ENCODE measurements at regions not wholly inside any gene's neighbourhood (a gene's known extent, or its start where the extent isn't known, plus 50 kb on each side); places are given as distances from the start of the nearest gene placed in this dataset.
"Not testable (repeated sequence)": the region's sequence is repeated elsewhere in the genome, so short reads cannot be mapped to it uniquely, and the experiment has no call there.

GRCh38 chr1:80531182-80531581 is 1269.6 kb upstream of the ADGRL2 start:
- no peak for TF ChIP-seq CTCF (IDR thresholded peaks at IDR 0.05)
- DNase-seq (ENCODE audit: low spot score) = no peak
- no peaks in the 10 kb centered on the region for H3K9me3 ChIP-seq

GRCh38 chr1:80529546-80529945 is 1271.2 kb upstream of the ADGRL2 start:
- DNase-seq (ENCODE audit: low spot score) = no peak
- no peak overlapping the region for H3K4me3 ChIP-seq
- no peak for TF ChIP-seq CTCF (IDR thresholded peaks at IDR 0.05)

More at GRCh38 chr1:80531182-80531581, 1269.6 kb upstream of the ADGRL2 start:
- no peaks in the 10 kb centered on the region for H3K4me1 ChIP-seq
- H3K36me3 ChIP-seq = no peaks in the 10 kb centered on the region
- H3K4me3 ChIP-seq = no peak overlapping the region
- peak overlapping the region in 1 of 2 donors; percentile 61 for H3K27ac ChIP-seq
- H3K27me3 ChIP-seq = no peaks in the 10 kb centered on the region

GRCh38 chr1:80523861-80524260 is 1276.9 kb upstream of the ADGRL2 start:
- TF ChIP-seq CTCF (IDR thresholded peaks at IDR 0.05) = no peak

More at GRCh38 chr1:80529546-80529945, 1271.2 kb upstream of the ADGRL2 start:
- H3K36me3 ChIP-seq = no peaks in the 10 kb centered on the region
- no peaks in the 10 kb centered on the region for H3K9me3 ChIP-seq
- no peaks in the 10 kb centered on the region for H3K4me1 ChIP-seq
- H3K27me3 ChIP-seq = no peaks in the 10 kb centered on the region
- H3K27ac ChIP-seq = peak overlapping the region in 1 of 2 donors; percentile 61

GRCh38 chr1:80523071-80523470 is 1277.7 kb upstream of the ADGRL2 start:
- DNase-seq (ENCODE audit: low spot score); H3K27me3 ChIP-seq; H3K36me3 ChIP-seq; H3K27ac ChIP-seq; H3K9me3 ChIP-seq; H3K4me1 ChIP-seq; H3K4me3 ChIP-seq: not testable (repeated sequence)

More at GRCh38 chr1:80523861-80524260, 1276.9 kb upstream of the ADGRL2 start:
- H3K4me3 ChIP-seq = no peak overlapping the region
- H3K36me3 ChIP-seq = no peaks in the 10 kb centered on the region
- no peak overlapping the region for H3K27ac ChIP-seq
- no peak for DNase-seq (ENCODE audit: low spot score)
- H3K9me3 ChIP-seq = no peaks in the 10 kb centered on the region
- H3K4me1 ChIP-seq = no peaks in the 10 kb centered on the region
- no peaks in the 10 kb centered on the region for H3K27me3 ChIP-seq

GRCh38 chr1:80520949-80521348 is 1279.8 kb upstream of the ADGRL2 start:
- no peaks in the 10 kb centered on the region for H3K36me3 ChIP-seq
- H3K27me3 ChIP-seq = no peaks in the 10 kb centered on the region
- TF ChIP-seq CTCF (IDR thresholded peaks at IDR 0.05) = no peak
- no peaks in the 10 kb centered on the region for H3K9me3 ChIP-seq
- H3K4me3 ChIP-seq = no peak overlapping the region
- H3K27ac ChIP-seq = no peak overlapping the region
- DNase-seq (ENCODE audit: low spot score) = no peak
- no peaks in the 10 kb centered on the region for H3K4me1 ChIP-seq

- Histone ChIP-seq H3K9me3 (no peaks in the 10 kb centered on the region), H3K27me3 (no peaks in the 10 kb centered on the region), H3K27ac (no peak overlapping the region), H3K4me3 (no peak overlapping the region), H3K36me3 (no peaks in the 10 kb centered on the region), H3K4me1 (no peaks in the 10 kb centered on the region)
- no peak for DNase-seq (ENCODE audit: low spot score)
- TF ChIP-seq CTCF (IDR thresholded peaks at IDR 0.05) = no peak
Observed at GRCh38 chr1:80517062-80517461, 1283.7 kb upstream of the ADGRL2 start.

Data from right atrium auricular region (tissue), 2 donors.